Muscle layer of colon (tissue), 2 donors: ENCODE measurements at regions not wholly inside any gene's neighbourhood (a gene's known extent, or its start where the extent isn't known, plus 50 kb on each side); places are given as distances from the start of the nearest gene placed in this dataset.

ENCODE experiments used
- H3K27ac ChIP-seq: one replicate; pipeline ENCODE4 v1.7.0; 2013; ENCODE audit warnings: low read depth, mild to moderate bottlenecking, low read length, moderate library complexity
- H3K27me3 ChIP-seq, 2 donors: one replicate each; pipeline ENCODE4 v1.7.0; 2013; ENCODE audit warnings: low read length in 2 of 2, mild to moderate bottlenecking in 2 of 2; ENCODE audit not compliant: insufficient read depth in 2 of 2, control insufficient read depth in 1 of 2
- H3K36me3 ChIP-seq: one replicate; pipeline ENCODE4 v1.7.0; 2013; ENCODE audit warnings: mild to moderate bottlenecking, low read length; ENCODE audit not compliant: insufficient read depth
- H3K4me1 ChIP-seq: one replicate; pipeline ENCODE4 v1.7.0; 2013; ENCODE audit warnings: mild to moderate bottlenecking, low read length; ENCODE audit not compliant: insufficient read depth
- H3K4me3 ChIP-seq, 2 donors: one replicate each; pipeline ENCODE4 v1.7.0; 2013; ENCODE audit warnings: low read length in 2 of 2, low read depth in 1 of 2, mild to moderate bottlenecking in 1 of 2, moderate library complexity in 1 of 2
- H3K9ac ChIP-seq: one replicate; pipeline ENCODE4 v1.7.0; 2013; ENCODE audit warnings: low read length
- H3K9me3 ChIP-seq: one replicate; pipeline ENCODE4 v1.7.0; 2013; ENCODE audit warnings: mild to moderate bottlenecking, low read length
- donor health status: abdominal sarcoma.
- donor health status: Adenocarcinoma of cecum.

DNA sequence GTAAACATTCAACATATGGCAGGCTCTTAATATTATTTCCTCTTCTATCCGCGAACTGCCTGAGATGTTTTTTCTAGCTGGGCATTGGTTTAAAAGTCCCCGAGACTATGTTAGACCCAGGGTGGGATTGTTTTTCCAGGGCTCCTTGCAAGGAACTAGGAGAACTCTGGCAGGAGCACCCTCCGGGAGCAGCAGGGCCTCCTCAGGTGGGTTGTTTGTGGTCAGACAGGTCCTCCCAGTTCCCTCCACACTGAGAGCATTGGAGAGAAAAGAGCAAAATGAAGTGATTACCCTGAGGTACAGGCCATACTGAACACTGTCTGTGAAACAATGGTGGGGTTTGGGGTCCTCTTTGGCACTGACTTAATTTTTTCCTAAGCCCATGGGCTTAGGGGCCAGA, 115.9 kb upstream of the LGALSL start:
- H3K4me3 ChIP-seq: no peak overlapping the region
- no peak overlapping the region for H3K9ac ChIP-seq
- no peaks in the 10 kb centered on the region for H3K9me3 ChIP-seq
- H3K4me1 ChIP-seq: no peaks in the 10 kb centered on the region
- no peaks in the 10 kb centered on the region for H3K36me3 ChIP-seq
- no peaks in the 10 kb centered on the region for H3K27me3 ChIP-seq
- H3K27ac ChIP-seq: no peak overlapping the region

DNA sequence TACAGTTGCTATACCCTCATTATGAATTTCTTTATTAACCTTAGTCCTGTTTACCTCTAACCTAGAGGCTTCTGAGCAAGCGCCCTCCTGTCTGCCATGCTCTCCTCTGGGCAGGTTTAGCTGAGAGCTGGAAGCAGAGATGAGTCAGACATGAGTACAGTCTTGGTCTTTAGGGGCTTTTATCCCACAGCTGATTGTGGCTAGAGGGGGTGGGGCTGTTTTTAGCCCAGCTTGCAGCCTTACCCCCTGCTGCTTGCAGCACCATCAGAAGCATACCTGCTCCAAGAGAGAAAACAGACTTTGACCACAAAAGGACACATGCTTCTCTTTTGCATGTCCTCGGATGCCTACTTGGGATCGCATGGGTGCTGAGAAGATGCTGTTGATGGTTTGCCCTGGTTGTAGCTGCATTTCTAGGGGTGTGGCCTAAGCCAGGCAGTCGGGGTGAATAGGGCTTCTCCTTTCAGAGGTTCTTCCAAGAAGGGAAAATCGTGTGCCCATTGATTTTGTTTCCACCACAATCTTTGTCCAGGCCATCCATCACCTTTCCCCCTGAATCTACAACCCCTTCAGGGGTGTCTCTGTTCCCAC, 115.0 kb upstream of the LGALSL start:
- no peaks in the 10 kb centered on the region for H3K9me3 ChIP-seq
- no peaks in the 10 kb centered on the region for H3K27me3 ChIP-seq
- H3K4me3 ChIP-seq: no peak overlapping the region
- H3K36me3 ChIP-seq: no peaks in the 10 kb centered on the region
- H3K9ac ChIP-seq: no peak overlapping the region
- no peaks in the 10 kb centered on the region for H3K4me1 ChIP-seq
- no peak overlapping the region for H3K27ac ChIP-seq

DNA sequence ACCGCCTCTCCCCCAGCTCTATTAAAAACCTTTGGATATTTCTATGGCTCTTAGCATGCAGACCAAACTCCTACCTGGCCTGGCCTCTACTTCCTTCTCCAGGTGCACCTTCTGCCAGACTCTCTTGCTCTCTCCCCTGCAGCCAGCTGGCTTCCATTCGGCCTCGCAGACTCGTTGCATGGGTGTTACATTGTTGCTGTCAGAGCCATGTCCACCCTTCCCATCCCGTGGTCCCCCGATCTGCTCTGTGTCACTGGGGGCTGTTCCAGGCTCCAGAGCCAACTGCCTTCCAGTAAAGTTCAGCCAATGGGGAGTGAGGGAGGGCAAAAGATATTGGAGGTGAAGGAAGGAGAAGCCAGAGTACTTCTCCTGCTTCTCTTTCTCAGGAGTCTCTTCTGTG, 112.5 kb upstream of the LGALSL start:
- H3K4me1 ChIP-seq: no peaks in the 10 kb centered on the region
- no peak overlapping the region for H3K4me3 ChIP-seq
- no peak overlapping the region for H3K9ac ChIP-seq
- no peaks in the 10 kb centered on the region for H3K27me3 ChIP-seq
- no peak overlapping the region for H3K27ac ChIP-seq
- no peaks in the 10 kb centered on the region for H3K9me3 ChIP-seq
- H3K36me3 ChIP-seq: no peaks in the 10 kb centered on the region

- H3K4me3 ChIP-seq: no peak overlapping the region
- H3K27ac ChIP-seq: no peak overlapping the region
- H3K9me3 ChIP-seq: no peaks in the 10 kb centered on the region
- no peak overlapping the region for H3K9ac ChIP-seq
- H3K4me1 ChIP-seq: no peaks in the 10 kb centered on the region
- no peaks in the 10 kb centered on the region for H3K36me3 ChIP-seq
- H3K27me3 ChIP-seq: no peaks in the 10 kb centered on the region
Measured at GRCh38 chr2:64342195-64343099, 111.5 kb upstream of the LGALSL start.

DNA sequence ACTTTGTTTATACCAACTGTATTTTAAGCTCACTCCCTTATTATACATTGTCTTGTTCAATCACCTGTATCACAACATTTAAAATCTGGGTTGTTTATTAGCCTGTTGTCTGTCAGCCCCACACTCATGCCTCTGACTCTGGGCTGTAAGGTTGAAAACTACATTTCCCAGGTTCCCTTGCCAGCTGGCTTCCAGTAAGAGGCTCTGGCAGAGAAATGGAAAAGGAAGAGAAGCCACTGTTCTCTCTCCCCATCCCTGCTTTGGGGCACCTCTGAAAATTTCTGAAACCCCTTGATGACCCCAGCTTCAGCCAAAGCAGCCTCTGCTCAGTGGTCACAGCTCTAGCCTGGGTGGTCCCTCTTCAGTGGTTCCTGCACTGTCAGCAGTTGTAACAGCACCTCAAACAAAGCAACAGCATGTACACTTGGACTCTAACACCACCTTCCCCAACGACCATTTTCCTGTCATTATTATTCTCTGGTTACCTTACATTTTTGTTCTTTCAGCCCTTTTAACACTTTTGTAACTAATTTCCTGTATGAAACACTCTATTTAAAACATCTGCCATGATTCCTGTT, 108.9 kb upstream of the LGALSL start:
- H3K4me1 ChIP-seq: no peaks in the 10 kb centered on the region
- H3K4me3 ChIP-seq: no peak overlapping the region
- no peaks in the 10 kb centered on the region for H3K9me3 ChIP-seq
- H3K27me3 ChIP-seq: no peaks in the 10 kb centered on the region
- no peak overlapping the region for H3K27ac ChIP-seq
- no peak overlapping the region for H3K9ac ChIP-seq
- no peaks in the 10 kb centered on the region for H3K36me3 ChIP-seq

GRCh38 chr2:64345998-64346397, 108.0 kb upstream of the LGALSL start:
- Histone ChIP-seq H3K9ac (no peak overlapping the region), H3K27me3 (no peaks in the 10 kb centered on the region), H3K27ac (no peak overlapping the region), H3K4me3 (no peak overlapping the region), H3K36me3 (no peaks in the 10 kb centered on the region), H3K4me1 (no peaks in the 10 kb centered on the region), H3K9me3 (no peaks in the 10 kb centered on the region)

- Histone ChIP-seq H3K27me3 (no peaks in the 10 kb centered on the region), H3K27ac (no peak overlapping the region), H3K4me3 (no peak overlapping the region), H3K36me3 (no peaks in the 10 kb centered on the region), H3K9ac (no peak overlapping the region), H3K4me1 (no peaks in the 10 kb centered on the region), H3K9me3 (no peaks in the 10 kb centered on the region)
Measured at GRCh38 chr2:64348386-64349130, 105.4 kb upstream of the LGALSL start.

GRCh38 chr2:64349131-64349530, 104.8 kb upstream of the LGALSL start:
- no peaks in the 10 kb centered on the region for H3K4me1 ChIP-seq
- H3K9me3 ChIP-seq: no peaks in the 10 kb centered on the region
- no peaks in the 10 kb centered on the region for H3K27me3 ChIP-seq
- H3K27ac ChIP-seq: no peak overlapping the region
- H3K4me3 ChIP-seq: no peak overlapping the region
- no peaks in the 10 kb centered on the region for H3K36me3 ChIP-seq
- no peak overlapping the region for H3K9ac ChIP-seq

GRCh38 chr2:64350996-64351395, 103.0 kb upstream of the LGALSL start:
- no peaks in the 10 kb centered on the region for H3K9me3 ChIP-seq
- H3K4me1 ChIP-seq: no peaks in the 10 kb centered on the region
- H3K9ac ChIP-seq: no peak overlapping the region
- H3K27me3 ChIP-seq: no peaks in the 10 kb centered on the region
- H3K4me3 ChIP-seq: no peak overlapping the region
- H3K36me3 ChIP-seq: no peaks in the 10 kb centered on the region
- no peak overlapping the region for H3K27ac ChIP-seq

DNA sequence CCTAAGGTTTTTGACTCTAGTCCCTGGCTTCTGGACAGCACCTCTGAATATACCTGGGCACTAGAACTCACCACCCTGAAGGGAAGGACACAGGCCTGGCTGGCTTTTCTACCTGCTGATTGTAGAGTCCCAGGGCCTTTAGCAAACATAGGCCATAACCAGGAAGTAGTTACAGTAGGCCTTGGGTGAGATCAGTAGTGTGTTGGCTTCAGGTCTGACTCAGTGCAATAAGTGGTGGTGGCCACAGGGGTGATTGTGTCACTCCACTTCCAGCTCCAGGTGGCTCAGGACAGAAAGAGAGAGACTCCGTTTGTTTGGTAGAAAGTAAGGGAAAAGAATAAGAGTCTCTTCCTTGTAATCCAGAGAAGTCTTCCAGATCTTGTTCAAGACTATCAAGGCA, 101.7 kb upstream of the LGALSL start:
- H3K27ac ChIP-seq: no peak overlapping the region
- no peaks in the 10 kb centered on the region for H3K27me3 ChIP-seq
- no peaks in the 10 kb centered on the region for H3K4me1 ChIP-seq
- no peak overlapping the region for H3K4me3 ChIP-seq
- no peaks in the 10 kb centered on the region for H3K36me3 ChIP-seq
- H3K9me3 ChIP-seq: no peaks in the 10 kb centered on the region
- no peak overlapping the region for H3K9ac ChIP-seq

- H3K4me1 ChIP-seq: peaks cover 6% of the 10 kb centered on the region
- H3K27me3 ChIP-seq: no peaks in the 10 kb centered on the region
- H3K9me3 ChIP-seq: no peaks in the 10 kb centered on the region
- no peak overlapping the region for H3K9ac ChIP-seq
- H3K27ac ChIP-seq: no peak overlapping the region
- H3K36me3 ChIP-seq: no peaks in the 10 kb centered on the region
- no peak overlapping the region for H3K4me3 ChIP-seq
Measured at GRCh38 chr2:64354857-64355680, 98.9 kb upstream of the LGALSL start.
